Posterior vena cava (tissue), 2 donors: ENCODE measurements at regions not wholly inside any gene's neighbourhood (a gene's known extent, or its start where the extent isn't known, plus 50 kb on each side); places are given as distances from the start of the nearest gene placed in this dataset.
"Not testable (repeated sequence)": the region's sequence is repeated elsewhere in the genome, so short reads cannot be mapped to it uniquely, and the experiment has no call there.

Experiments used
- DNase-seq: peaks from one replicate; pipeline ENCODE4 v3.0.0-alpha.2; 2020; ENCODE audit warnings: low spot score
- intact Hi-C, 2 donors: fragments of 100-400 bp; cut with DNase I; formaldehyde crosslinking; loops; one replicate each; pipeline versions ENCODE4 v1.14.1 to v1.14.2; 2022 to 2023
- donor health status: DM: yes; HTN: yes; CAD: no.
- donor health status: DM: yes; HTN: yes; CAD: no.

GRCh38 chr1:74818241-74818640, 85.3 kb downstream of the TYW3 start:
- intact Hi-C loops, result no loop called here
- DNase-seq, result no peak

- DNase-seq, result no peak
- intact Hi-C loops, result no loop called here
These were observed 85.9 kb downstream of the TYW3 start for GRCh38 chr1:74818661-74819456.

GRCh38 chr1:74822851-74823401, 90.0 kb downstream of the TYW3 start:
- no peak for DNase-seq
- intact Hi-C loops, result no loop called here

GRCh38 chr1:74824497-74825107, 91.7 kb downstream of the TYW3 start:
- DNase-seq, result no peak
- intact Hi-C loops, result no loop called here

GRCh38 chr1:74830766-74831165, 97.8 kb downstream of the TYW3 start:
- intact Hi-C loops, result no loop called here

GRCh38 chr1:74834261-74834660, 101.3 kb downstream of the TYW3 start:
- intact Hi-C loops, result no loop called here
- DNase-seq, result no peak

More at GRCh38 chr1:74830766-74831165, 97.8 kb downstream of the TYW3 start:
- no peak for DNase-seq

GRCh38 chr1:74835051-74835450, 102.1 kb downstream of the TYW3 start:
- no peak for DNase-seq
- intact Hi-C loops, result no loop called here

- DNase-seq, result no peak
- intact Hi-C loops, result no loop called here
These were observed 109.8 kb downstream of the TYW3 start for GRCh38 chr1:74842726-74843125.

GRCh38 chr1:74847715-74848114, 114.8 kb downstream of the TYW3 start:
- DNase-seq, result no peak
- intact Hi-C loops, result no loop called here

- DNase-seq, result no peak
- intact Hi-C loops, result no loop called here
These were observed 120.8 kb downstream of the TYW3 start for GRCh38 chr1:74853756-74854155.

GRCh38 chr1:74856174-74856573, 123.2 kb downstream of the TYW3 start:
- no peak for DNase-seq
- intact Hi-C loops, result no loop called here

- intact Hi-C loops, result no loop called here
- no peak for DNase-seq
These were observed 124.7 kb downstream of the TYW3 start for GRCh38 chr1:74857676-74858075.

- DNase-seq, result no peak
- intact Hi-C loops, result no loop called here
These were observed 125.2 kb downstream of the TYW3 start for GRCh38 chr1:74858136-74858535.

- no peak for DNase-seq
- intact Hi-C loops, result no loop called here
These were observed 128.9 kb downstream of the TYW3 start for GRCh38 chr1:74861867-74862266.

- no peak for DNase-seq
- intact Hi-C loops, result no loop called here
These were observed 136.8 kb downstream of the TYW3 start for GRCh38 chr1:74869702-74870101.

- DNase-seq, intact Hi-C loops: not testable (repeated sequence)
These were observed 144.4 kb downstream of the TYW3 start for GRCh38 chr1:74877366-74877765.

GRCh38 chr1:74895411-74895810, 162.5 kb downstream of the TYW3 start:
- intact Hi-C loops, result no loop called here
- no peak for DNase-seq

- intact Hi-C loops, result loop anchor here in 1 of 2 donors (5.0 kb wide), 1 partner anchor 234 kb away; no protein-coding TSS in a partner anchor
- DNase-seq, result no peak
These were observed 175.2 kb downstream of the TYW3 start for GRCh38 chr1:74908131-74908530.

- intact Hi-C loops, result loop anchor here in 1 of 2 donors (5.0 kb wide), 1 partner anchor 234 kb away; no protein-coding TSS in a partner anchor
- DNase-seq, result no peak
These were observed 175.8 kb downstream of the TYW3 start for GRCh38 chr1:74908797-74909196.

GRCh38 chr1:74913978-74914377, 181.0 kb downstream of the TYW3 start:
- intact Hi-C loops, result no loop called here
- DNase-seq, result no peak

- no peak for DNase-seq
- intact Hi-C loops, result no loop called here
These were observed 200.5 kb downstream of the TYW3 start for GRCh38 chr1:74933500-74933899.
